Mammary epithelial cell (primary cell): ENCODE measurements at regions not wholly inside any gene's neighbourhood (a gene's known extent, or its start where the extent isn't known, plus 50 kb on each side); places are given as distances from the start of the nearest gene placed in this dataset.

ENCODE experiments used
- EZH2 ChIP-seq: IDR thresholded peaks from 2 replicates; pipeline ENCODE4 v1.6.1; 2012; ENCODE audit warnings: low read length, inconsistent platforms, borderline replicate concordance
- TF ChIP-seq, protein P1 (sequence below), 2 donors: IDR thresholded peaks in 1 of 2; conservative IDR thresholded peaks in 1 of 2; 2 replicates each; pipeline ENCODE4 v1.5.1; 2011 to 2012; ENCODE audit warnings: inconsistent platforms in 2 of 2, low read length in 2 of 2, mild to moderate bottlenecking in 2 of 2, control low read depth in 1 of 2, low read depth in 1 of 2; ENCODE audit not compliant: insufficient read depth in 1 of 2; ENCODE audit errors: extremely low read depth in 1 of 2

DNA sequence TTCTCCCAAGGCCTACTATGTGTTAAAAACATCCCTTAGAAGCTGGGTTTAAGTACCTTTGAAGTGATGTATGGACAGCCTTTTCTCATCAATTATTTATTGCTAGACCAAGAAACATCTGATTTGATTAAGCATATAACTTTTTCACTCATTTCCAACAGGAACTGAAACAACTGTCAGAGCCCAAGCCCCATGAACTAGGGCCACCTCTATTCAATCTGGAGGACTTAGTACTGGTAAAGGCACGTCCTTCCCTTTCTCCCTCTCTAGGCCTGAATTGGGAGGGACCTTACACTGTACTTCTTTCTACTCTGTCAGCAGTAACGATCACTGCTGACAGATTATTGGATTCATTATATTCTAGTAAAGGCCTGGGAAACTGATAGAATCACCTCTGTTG lies 612.0 kb upstream of the CDH8 start:
- TF ChIP-seq, protein P1, sequence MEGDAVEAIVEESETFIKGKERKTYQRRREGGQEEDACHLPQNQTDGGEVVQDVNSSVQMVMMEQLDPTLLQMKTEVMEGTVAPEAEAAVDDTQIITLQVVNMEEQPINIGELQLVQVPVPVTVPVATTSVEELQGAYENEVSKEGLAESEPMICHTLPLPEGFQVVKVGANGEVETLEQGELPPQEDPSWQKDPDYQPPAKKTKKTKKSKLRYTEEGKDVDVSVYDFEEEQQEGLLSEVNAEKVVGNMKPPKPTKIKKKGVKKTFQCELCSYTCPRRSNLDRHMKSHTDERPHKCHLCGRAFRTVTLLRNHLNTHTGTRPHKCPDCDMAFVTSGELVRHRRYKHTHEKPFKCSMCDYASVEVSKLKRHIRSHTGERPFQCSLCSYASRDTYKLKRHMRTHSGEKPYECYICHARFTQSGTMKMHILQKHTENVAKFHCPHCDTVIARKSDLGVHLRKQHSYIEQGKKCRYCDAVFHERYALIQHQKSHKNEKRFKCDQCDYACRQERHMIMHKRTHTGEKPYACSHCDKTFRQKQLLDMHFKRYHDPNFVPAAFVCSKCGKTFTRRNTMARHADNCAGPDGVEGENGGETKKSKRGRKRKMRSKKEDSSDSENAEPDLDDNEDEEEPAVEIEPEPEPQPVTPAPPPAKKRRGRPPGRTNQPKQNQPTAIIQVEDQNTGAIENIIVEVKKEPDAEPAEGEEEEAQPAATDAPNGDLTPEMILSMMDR (conservative IDR thresholded peaks at IDR 0.05 in 1 of 2, IDR thresholded peaks at IDR 0.05 in 1 of 2; ENCODE audit: extremely low read depth in 1 of 2, insufficient read depth in 1 of 2, low read depth in 1 of 2, low read length in 2 of 2): no peak
- no peak for TF ChIP-seq EZH2
